PC-3 (cell line): ENCODE measurements at regions not wholly inside any gene's neighbourhood (a gene's known extent, or its start where the extent isn't known, plus 50 kb on each side); places are given as distances from the start of the nearest gene placed in this dataset.

Experiments
- CTCF ChIP-seq: fragments of 300-600 bp; sonication (generic); conservative IDR thresholded peaks from 2 replicates; pipeline ENCODE4 v1.5.1; 2017; ENCODE audit warnings: antibody characterized with exemption, low read depth, mild to moderate bottlenecking, low read length
- EZH2 ChIP-seq: fragments of 300-600 bp; sonication (generic); IDR thresholded peaks from one replicate; pipeline ENCODE4 v1.6.1; 2017; ENCODE audit warnings: antibody characterized with exemption, mild to moderate bottlenecking, low read length; ENCODE audit not compliant: unreplicated experiment
- EZH2phosphoT487 ChIP-seq: fragments of 300-600 bp; sonication (generic); IDR thresholded peaks from 2 replicates; pipeline ENCODE4 v1.6.1; 2018; ENCODE audit warnings: mild to moderate bottlenecking, antibody characterized with exemption, low read length, borderline replicate concordance

- TF ChIP-seq CTCF: no peak
- TF ChIP-seq EZH2: no peak
- TF ChIP-seq EZH2phosphoT487: no peak
These were observed 97.6 kb upstream of the UMPS start for GRCh38 chr3:124632566-124633140.
